ENCODE measurements at regions not wholly inside any gene's neighbourhood (a gene's known extent, or its start where the extent isn't known, plus 50 kb on each side); places are given as distances from the start of the nearest gene placed in this dataset.

GRCh38 chr15:29532296-29532695, 262.7 kb upstream of the NSMCE3 start:
- intact Hi-C loops (cut with micrococcal nuclease): no loop called here

GRCh38 chr15:29530966-29531365, 261.3 kb upstream of the NSMCE3 start:
- BruUV-seq (replicated peaks): no TSS peak
- Mint-ChIP-seq H3K36me3 (ENCODE audit: insufficient read depth, unreplicated experiment) (no peaks in the 10 kb centered on the region), H3K27me3 (ENCODE audit: insufficient read depth, unreplicated experiment) (peaks cover 33% of the 10 kb centered on the region), H3K27ac (ENCODE audit: low read depth, unreplicated experiment) (no peak overlapping the region), H3K4me3 (ENCODE audit: unreplicated experiment) (no peak overlapping the region), H3K4me1 (ENCODE audit: insufficient read depth, unreplicated experiment) (no peaks in the 10 kb centered on the region), H3K9me3 (ENCODE audit: unreplicated experiment) (no peaks in the 10 kb centered on the region)
- CTCF ChIA-PET: no interaction called here
- POLR2A ChIA-PET: no interaction called here
- no peak for DNase-seq (ENCODE audit: unreplicated experiment)
- TF ChIP-seq CTCF (IDR thresholded peaks at IDR 0.05; ENCODE audit: unreplicated experiment): no peak
- intact Hi-C loops (cut with micrococcal nuclease): no loop called here

More at GRCh38 chr15:29532296-29532695, 262.7 kb upstream of the NSMCE3 start:
- TF ChIP-seq CTCF (IDR thresholded peaks at IDR 0.05; ENCODE audit: unreplicated experiment): no peak
- Mint-ChIP-seq H3K36me3 (ENCODE audit: insufficient read depth, unreplicated experiment) (no peaks in the 10 kb centered on the region), H3K4me1 (ENCODE audit: insufficient read depth, unreplicated experiment) (no peaks in the 10 kb centered on the region), H3K27ac (ENCODE audit: low read depth, unreplicated experiment) (no peak overlapping the region), H3K4me3 (ENCODE audit: unreplicated experiment) (no peak overlapping the region), H3K27me3 (ENCODE audit: insufficient read depth, unreplicated experiment) (peaks cover 33% of the 10 kb centered on the region), H3K9me3 (ENCODE audit: unreplicated experiment) (no peaks in the 10 kb centered on the region)
- BruUV-seq (replicated peaks): no TSS peak
- ChIA-PET CTCF (no interaction called here), POLR2A (no interaction called here)
- DNase-seq (ENCODE audit: unreplicated experiment): no peak

GRCh38 chr15:29529043-29529442, 259.4 kb upstream of the NSMCE3 start:
- no peak overlapping the region for H3K27ac Mint-ChIP-seq (ENCODE audit: low read depth, unreplicated experiment)
- H3K4me3 Mint-ChIP-seq (ENCODE audit: unreplicated experiment): no peak overlapping the region
- peaks cover 30% of the 10 kb centered on the region for H3K27me3 Mint-ChIP-seq (ENCODE audit: insufficient read depth, unreplicated experiment)
- no peaks in the 10 kb centered on the region for H3K9me3 Mint-ChIP-seq (ENCODE audit: unreplicated experiment)
- no peak for TF ChIP-seq CTCF (IDR thresholded peaks at IDR 0.05; ENCODE audit: unreplicated experiment)
- no peak for DNase-seq (ENCODE audit: unreplicated experiment)
- H3K4me1 Mint-ChIP-seq (ENCODE audit: insufficient read depth, unreplicated experiment): no peaks in the 10 kb centered on the region
- H3K36me3 Mint-ChIP-seq (ENCODE audit: insufficient read depth, unreplicated experiment): no peaks in the 10 kb centered on the region
- BruUV-seq (replicated peaks): no TSS peak
- POLR2A ChIA-PET: no interaction called here
- intact Hi-C loops (cut with micrococcal nuclease): no loop called here
- CTCF ChIA-PET: interaction anchor here (1.0 kb wide), 1 partner anchor 78 kb away, joined by 3 read pairs; no protein-coding TSS in a partner anchor

GRCh38 chr15:29528276-29528675, 258.7 kb upstream of the NSMCE3 start:
- H3K27me3 Mint-ChIP-seq (ENCODE audit: insufficient read depth, unreplicated experiment): peaks cover 30% of the 10 kb centered on the region

More at GRCh38 chr15:29528276-29528675, 258.7 kb upstream of the NSMCE3 start:
- H3K4me3 Mint-ChIP-seq (ENCODE audit: unreplicated experiment): no peak overlapping the region
- POLR2A ChIA-PET: no interaction called here
- no peaks in the 10 kb centered on the region for H3K36me3 Mint-ChIP-seq (ENCODE audit: insufficient read depth, unreplicated experiment)
- H3K27ac Mint-ChIP-seq (ENCODE audit: low read depth, unreplicated experiment): no peak overlapping the region
- no peak for TF ChIP-seq CTCF (IDR thresholded peaks at IDR 0.05; ENCODE audit: unreplicated experiment)
- no peaks in the 10 kb centered on the region for H3K9me3 Mint-ChIP-seq (ENCODE audit: unreplicated experiment)
- no peaks in the 10 kb centered on the region for H3K4me1 Mint-ChIP-seq (ENCODE audit: insufficient read depth, unreplicated experiment)
- intact Hi-C loops (cut with micrococcal nuclease): no loop called here
- CTCF ChIA-PET: interaction anchor here (1.0 kb wide), 1 partner anchor 77 kb away, joined by 3 read pairs; no protein-coding TSS in a partner anchor
- BruUV-seq (replicated peaks): no TSS peak
- DNase-seq (ENCODE audit: unreplicated experiment): no peak
